GM23248 (cell line): ENCODE measurements at regions not wholly inside any gene's neighbourhood (a gene's known extent, or its start where the extent isn't known, plus 50 kb on each side); places are given as distances from the start of the nearest gene placed in this dataset.

ENCODE experiments used
- DNase-seq: peaks from one replicate; pipeline ENCODE4 v3.0.0-alpha.2; 2015
- H2AFZ ChIP-seq: fragments of 200-600 bp; sonication (generic); 2 replicates; pipeline ENCODE4 v1.6.1; 2016; ENCODE audit warnings: antibody characterized with exemption
- H3F3A ChIP-seq: fragments of 200-600 bp; sonication (generic); 2 replicates; pipeline ENCODE4 v1.6.1; 2016; ENCODE audit warnings: mild to moderate bottlenecking, antibody characterized with exemption, mixed run types; ENCODE audit not compliant: insufficient read depth
- H3K27ac ChIP-seq: fragments of 200-600 bp; sonication (generic); 2 replicates; pipeline ENCODE4 v1.5.1; 2016; ENCODE audit warnings: mild to moderate bottlenecking
- H3K27me3 ChIP-seq: fragments of 200-600 bp; sonication (generic); replicated peaks from 2 replicates; pipeline ENCODE4 v1.6.1; 2016; ENCODE audit warnings: mild to moderate bottlenecking; ENCODE audit not compliant: insufficient read depth
- H3K36me3 ChIP-seq: fragments of 200-600 bp; sonication (generic); 2 replicates; pipeline ENCODE4 v1.6.1; 2016; ENCODE audit warnings: low read depth, mild to moderate bottlenecking
- H3K4me1 ChIP-seq: fragments of 200-600 bp; sonication (generic); 2 replicates; pipeline ENCODE4 v1.6.1; 2016; ENCODE audit warnings: mild to moderate bottlenecking; ENCODE audit not compliant: insufficient read depth
- H3K4me2 ChIP-seq: fragments of 200-600 bp; sonication (generic); one replicate; pipeline ENCODE4 v1.6.1; 2016; ENCODE audit warnings: mild to moderate bottlenecking; ENCODE audit not compliant: unreplicated experiment
- H3K4me3 ChIP-seq: fragments of 200-600 bp; sonication (generic); 2 replicates; pipeline ENCODE4 v1.5.1; 2016; ENCODE audit warnings: mild to moderate bottlenecking
- H3K79me2 ChIP-seq: fragments of 200-600 bp; sonication (generic); 2 replicates; pipeline ENCODE4 v1.6.1; 2016; ENCODE audit warnings: mild to moderate bottlenecking; ENCODE audit not compliant: insufficient read depth
- H3K9ac ChIP-seq: fragments of 200-600 bp; sonication (generic); 2 replicates; pipeline ENCODE4 v1.6.1; 2016; ENCODE audit warnings: mild to moderate bottlenecking
- H3K9me2 ChIP-seq: fragments of 200-600 bp; sonication (generic); 2 replicates; pipeline ENCODE4 v1.6.1; 2016; ENCODE audit warnings: mixed run types, mild to moderate bottlenecking, moderate library complexity; ENCODE audit not compliant: insufficient read depth
- H3K9me3 ChIP-seq: fragments of 200-600 bp; sonication (generic); one replicate; pipeline ENCODE4 v1.6.1; 2017; ENCODE audit warnings: low read depth
- H4K20me1 ChIP-seq: fragments of 200-600 bp; sonication (generic); 2 replicates; pipeline ENCODE4 v1.6.0; 2016; ENCODE audit not compliant: insufficient read depth
- EZH2 ChIP-seq: fragments of 200-600 bp; sonication (generic); IDR thresholded peaks from 2 replicates; pipeline ENCODE4 v1.6.1; 2018; ENCODE audit warnings: antibody characterized with exemption, mild to moderate bottlenecking; ENCODE audit not compliant: insufficient read depth, poor library complexity, severe bottlenecking
- EZH2phosphoT487 ChIP-seq: fragments of 200-600 bp; sonication (generic); IDR thresholded peaks from 2 replicates; pipeline ENCODE4 v1.6.1; 2018; ENCODE audit warnings: antibody characterized with exemption, moderate library complexity, mild to moderate bottlenecking, low read depth; ENCODE audit not compliant: insufficient read depth
- whole genome bisulfite sequencing, 2 experiments: methylation state at CpG; one replicate each; pipeline ENCODE4 v1.1.6; 2015 to 2017; ENCODE audit warnings: low lambda C conversion rate in 2 of 2, low coverage in 1 of 2; ENCODE audit errors: missing lambda C conversion rate in 2 of 2; 5-methylcytosine and 5-hydroxymethylcytosine counted together
- in situ Hi-C: fragments of 300-500 bp; cut with MboI; formaldehyde crosslinking; loops from 2 replicates; pipeline ENCODE4 v1.15.0; 2020

DNA sequence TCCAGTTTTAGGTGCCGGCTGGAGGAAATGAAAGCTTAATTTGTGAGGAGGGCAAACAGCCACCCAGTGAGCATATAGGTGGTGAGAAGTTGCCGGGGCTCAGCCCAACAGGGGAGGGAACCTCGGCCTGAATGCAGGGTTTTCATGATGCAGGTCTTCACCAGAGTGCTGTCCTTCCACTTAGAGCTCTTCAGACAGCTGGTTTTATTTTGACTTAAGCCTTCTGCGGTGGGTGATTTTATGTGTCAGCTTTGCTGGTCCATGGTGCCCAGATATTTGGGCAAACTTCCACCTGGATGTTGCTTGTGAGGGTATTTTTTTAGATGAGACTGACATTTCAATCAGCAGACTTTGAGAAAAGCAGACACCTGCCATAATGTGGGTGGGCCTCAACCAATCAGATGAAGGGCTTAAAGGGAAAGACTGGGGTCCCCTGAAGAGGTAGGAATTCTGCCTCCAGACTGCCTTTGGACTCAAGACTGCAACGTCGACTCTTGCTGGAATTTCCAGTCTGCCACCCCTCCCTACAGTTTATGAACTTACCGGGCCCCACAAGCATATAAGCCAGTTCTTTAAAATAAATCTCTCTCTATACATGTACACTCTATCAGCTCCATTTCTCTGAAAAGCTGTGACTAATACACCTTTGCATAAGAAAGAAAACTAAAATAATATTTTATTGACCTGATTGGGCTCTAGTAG, 72.8 kb downstream of the RHOU start:
- Histone ChIP-seq H3K27me3 (peaks cover 20% of the 10 kb centered on the region; the same call in 1 of the 2 replicates), H3K9ac (no peak overlapping the region), H3K79me2 (no peaks in the 10 kb centered on the region), H3K36me3 (no peaks in the 10 kb centered on the region), H4K20me1 (no peaks in the 10 kb centered on the region), H3K9me3 (no peaks in the 10 kb centered on the region), H3K4me2 (no peak overlapping the region), H3K27ac (no peak overlapping the region), H2AFZ (no peak overlapping the region), H3F3A (no peaks in the 10 kb centered on the region), H3K4me3 (no peak overlapping the region), H3K4me1 (no peaks in the 10 kb centered on the region), H3K9me2 (no peaks in the 10 kb centered on the region)
- in situ Hi-C loops, result no loop called here
- TF ChIP-seq EZH2phosphoT487 (no peak), EZH2 (no peak)
- 43 to 50% methylated on average over 7 of the region's 7 CpGs for WGBS, 2 experiments
- DNase-seq, result no peak

DNA sequence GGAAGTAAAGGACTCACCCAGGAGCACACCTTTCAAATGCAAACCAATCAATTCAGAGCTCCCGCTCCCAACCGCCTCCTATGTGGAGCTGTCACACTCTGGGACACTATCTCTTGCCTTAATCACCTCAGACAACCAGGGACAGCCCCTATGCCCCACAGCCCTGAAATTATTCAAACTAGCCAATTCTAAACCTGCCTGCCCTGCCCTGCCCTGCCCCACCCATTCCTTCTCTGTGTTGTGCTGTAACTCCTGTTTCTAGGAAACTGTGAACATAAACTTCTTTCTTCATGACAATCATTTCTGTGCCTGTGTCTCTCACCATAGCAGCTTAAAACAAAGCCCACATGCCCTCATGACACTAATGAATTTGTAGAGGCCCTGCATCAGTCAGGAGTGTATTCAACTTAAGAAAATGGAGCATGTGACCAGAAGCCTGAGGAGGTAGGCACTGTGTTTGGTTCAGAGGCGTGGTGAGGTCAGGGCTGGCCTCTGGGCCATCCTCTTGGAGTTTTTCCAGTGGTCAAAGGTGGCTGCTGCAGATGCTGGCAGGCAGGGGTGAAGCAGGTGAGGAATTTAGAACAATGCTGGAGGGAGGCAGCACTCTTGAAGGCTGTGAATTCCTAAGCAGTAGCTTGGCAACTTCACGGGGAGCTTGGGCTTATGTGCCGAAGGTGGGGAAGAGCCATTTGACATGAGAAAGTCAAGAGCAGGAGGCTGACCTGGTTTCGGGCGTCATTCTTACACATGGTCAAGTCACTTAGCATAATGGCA, 74.5 kb downstream of the RHOU start:
- DNase-seq, result no peak
- Histone ChIP-seq H2AFZ (no peak overlapping the region), H3K9ac (no peak overlapping the region), H3K79me2 (no peaks in the 10 kb centered on the region), H3K4me1 (no peaks in the 10 kb centered on the region), H3K9me2 (no peaks in the 10 kb centered on the region), H3K27me3 (peaks cover 16% of the 10 kb centered on the region), H4K20me1 (no peaks in the 10 kb centered on the region), H3K36me3 (no peaks in the 10 kb centered on the region), H3F3A (no peaks in the 10 kb centered on the region), H3K9me3 (no peaks in the 10 kb centered on the region), H3K4me3 (no peak overlapping the region), H3K27ac (no peak overlapping the region), H3K4me2 (no peak overlapping the region)
- 73 to 76% methylated on average over 7 of the region's 7 CpGs for WGBS, 2 experiments
- TF ChIP-seq EZH2phosphoT487 (no peak), EZH2 (no peak)
- in situ Hi-C loops, result no loop called here

- H3K36me3 ChIP-seq, result no peaks in the 10 kb centered on the region
- DNase-seq, result no peak
- H3K27ac ChIP-seq, result no peak overlapping the region
Measured at GRCh38 chr1:228810395-228810758, 75.1 kb downstream of the RHOU start.

GRCh38 chr1:228810878-228811711, 75.8 kb downstream of the RHOU start:
- H3K4me3 ChIP-seq, result no peak overlapping the region
- H2AFZ ChIP-seq, result no peak overlapping the region
- TF ChIP-seq EZH2 (no peak), EZH2phosphoT487 (no peak)
- 58 to 62% methylated on average over 6 of the region's 6 CpGs for WGBS, 2 experiments
- no peak overlapping the region for H3K9ac ChIP-seq
- H3K9me2 ChIP-seq, result no peaks in the 10 kb centered on the region
- H3K9me3 ChIP-seq, result no peaks in the 10 kb centered on the region
- H3K36me3 ChIP-seq, result no peaks in the 10 kb centered on the region
- no peaks in the 10 kb centered on the region for H3K4me1 ChIP-seq
- no peak for DNase-seq
- in situ Hi-C loops, result no loop called here
- H4K20me1 ChIP-seq, result no peaks in the 10 kb centered on the region
- H3K27ac ChIP-seq, result no peak overlapping the region
- no peak overlapping the region for H3K4me2 ChIP-seq
- no peaks in the 10 kb centered on the region for H3K79me2 ChIP-seq
- H3F3A ChIP-seq, result no peaks in the 10 kb centered on the region
- peaks cover 9% of the 10 kb centered on the region for H3K27me3 ChIP-seq

More at GRCh38 chr1:228810395-228810758, 75.1 kb downstream of the RHOU start:
- no peaks in the 10 kb centered on the region for H3K4me1 ChIP-seq
- H3K27me3 ChIP-seq, result peaks cover 11% of the 10 kb centered on the region
- no peak overlapping the region for H3K9ac ChIP-seq
- H3F3A ChIP-seq, result no peaks in the 10 kb centered on the region
- TF ChIP-seq EZH2phosphoT487 (no peak), EZH2 (no peak)
- H3K4me3 ChIP-seq, result no peak overlapping the region
- no peaks in the 10 kb centered on the region for H3K9me2 ChIP-seq
- no peaks in the 10 kb centered on the region for H4K20me1 ChIP-seq
- in situ Hi-C loops, result no loop called here
- no peaks in the 10 kb centered on the region for H3K9me3 ChIP-seq
- no peak overlapping the region for H2AFZ ChIP-seq
- H3K4me2 ChIP-seq, result no peak overlapping the region
- no peaks in the 10 kb centered on the region for H3K79me2 ChIP-seq
